Heart left ventricle (tissue), 13 donors: ENCODE measurements at regions not wholly inside any gene's neighbourhood (a gene's known extent, or its start where the extent isn't known, plus 50 kb on each side); places are given as distances from the start of the nearest gene placed in this dataset.

Experiments used
- CTCF ChIP-seq, 12 donors: fragments of 200-600 bp; sonication (generic) in 4 of 12; IDR thresholded peaks; one replicate each; pipeline versions ENCODE4 v1.5.0 to v1.8.0; 2018 to 2022; ENCODE audit warnings: antibody characterized with exemption in 12 of 12, mild to moderate bottlenecking in 5 of 12
- POLR2A ChIP-seq, 2 donors: fragments of 450-650 bp; IDR thresholded peaks; one replicate each; pipeline ENCODE4 v1.6.1; 2017; ENCODE audit warnings: antibody characterized with exemption in 2 of 2, mild to moderate bottlenecking in 2 of 2, moderate library complexity in 2 of 2
- donor health status: ischemic (EF 13 %, LVEDD 7.1; RV severe dilation, severe dysfunction).
- donor health status: DM: no; HTN: yes; CAD: no.
- donor health status: DM: no; HTN: no; CAD: no.
- donor health status: ischemic (EF 25% LVEDD 6.9; RV normal size, moderate dysfunction).
- donor health status: ischemic (EF 25% LVEDD 5.7; RV mildly dilated, moderate dysfunction).
- donor health status: ischemic (EF 35%, LVEDD 5.7; RV mildly dilated, moderate dysfunction).
- donor health status: nonischemic (EF 11% LVEDD 7.7; RV severe dilation, severe dysfunction).
- donor health status: DM: yes; HTN: yes; CAD: no.
- donor health status: PGD.
- donor health status: ischemic (EF 29% LVEDD 5.4; RV normal size, mild dysfunction).
- donor health status: nonischemic (EF 23%, LVEDD 6.1; RV moderate dilation, normal function).

GRCh38 chr14:98037831-98038230 is 1234.2 kb downstream of the BCL11B start:
- TF ChIP-seq POLR2A (IDR thresholded peaks at IDR 0.05) (no peak), CTCF (IDR thresholded peaks at IDR 0.05) (no peak)
